ENCODE measurements at regions not wholly inside any gene's neighbourhood (a gene's known extent, or its start where the extent isn't known, plus 50 kb on each side); places are given as distances from the start of the nearest gene placed in this dataset.

GRCh38 chr6:4485735-4486134 lies 290.5 kb upstream of the CDYL start:
- no peak for TF ChIP-seq CTCF (IDR thresholded peaks at IDR 0.05; ENCODE audit: insufficient read depth, low read depth, low read length, missing control alignments)
- H3K4me3 ChIP-seq (ENCODE audit: low read length): no peak overlapping the region
- DNase-seq (ENCODE audit: low read depth): no peak

- DNase-seq (ENCODE audit: low read depth): no peak
- TF ChIP-seq CTCF (IDR thresholded peaks at IDR 0.05; ENCODE audit: insufficient read depth, low read depth, low read length, missing control alignments): no peak
- no peak overlapping the region for H3K4me3 ChIP-seq (ENCODE audit: low read length)
These were observed 293.7 kb upstream of the CDYL start for GRCh38 chr6:4482461-4482860.

GRCh38 chr6:4480788-4481735 lies 295.1 kb upstream of the CDYL start:
- TF ChIP-seq CTCF (IDR thresholded peaks at IDR 0.05; ENCODE audit: insufficient read depth, low read depth, low read length, missing control alignments): no peak
- no peak overlapping the region for H3K4me3 ChIP-seq (ENCODE audit: low read length)
- DNase-seq (ENCODE audit: low read depth): no peak

GRCh38 chr6:4478098-4478497 lies 298.1 kb upstream of the CDYL start:
- no peak overlapping the region for H3K4me3 ChIP-seq (ENCODE audit: low read length)
- TF ChIP-seq CTCF (IDR thresholded peaks at IDR 0.05; ENCODE audit: insufficient read depth, low read depth, low read length, missing control alignments): no peak
- no peak for DNase-seq (ENCODE audit: low read depth)

GRCh38 chr6:4474810-4475209 lies 301.4 kb upstream of the CDYL start:
- H3K4me3 ChIP-seq (ENCODE audit: low read length): no peak overlapping the region
- peak; percentile 54 for DNase-seq (ENCODE audit: low read depth)
- TF ChIP-seq CTCF (IDR thresholded peaks at IDR 0.05; ENCODE audit: insufficient read depth, low read depth, low read length, missing control alignments): no peak

GRCh38 chr6:4472969-4473642 lies 303.1 kb upstream of the CDYL start:
- DNase-seq (ENCODE audit: low read depth): no peak
- no peak overlapping the region for H3K4me3 ChIP-seq (ENCODE audit: low read length)
- TF ChIP-seq CTCF (IDR thresholded peaks at IDR 0.05; ENCODE audit: insufficient read depth, low read depth, low read length, missing control alignments): no peak

All from epithelial cell of esophagus (primary cell).